SK-N-SH treated with all-trans-retinoic acid at 6 μM for 48 hours (cell line): ENCODE measurements at regions not wholly inside any gene's neighbourhood (a gene's known extent, or its start where the extent isn't known, plus 50 kb on each side); places are given as distances from the start of the nearest gene placed in this dataset.

Experiments used
- ATAC-seq: fragments of 200-7000 bp; cut with Tn5 transposase; 3 replicates; pipeline ENCODE4 v1.9.1; 2020; ENCODE audit warnings: mild to moderate bottlenecking, moderate library complexity
- BACH2 ChIP-seq: fragments of 250-450 bp; sonication (Bioruptor Pico); IDR thresholded peaks from 2 replicates; pipeline ENCODE4 v1.9.0; 2021; ENCODE audit warnings: mild to moderate bottlenecking, borderline replicate concordance
- CSDC2 ChIP-seq: fragments of 250-450 bp; sonication (Bioruptor Pico); IDR thresholded peaks from 2 replicates; pipeline ENCODE4 v1.5.0; 2020; ENCODE audit warnings: mild to moderate bottlenecking, moderate library complexity
- ESRRG ChIP-seq: fragments of 250-450 bp; sonication (Bioruptor Pico); IDR thresholded peaks from 2 replicates; pipeline ENCODE4 v1.6.1; 2021; ENCODE audit warnings: mild to moderate bottlenecking
- GLIS3 ChIP-seq: fragments of 250-450 bp; sonication (Bioruptor Pico); IDR thresholded peaks from 2 replicates; pipeline ENCODE4 v1.5.0; 2020; ENCODE audit warnings: mild to moderate bottlenecking, moderate library complexity
- ISL1 ChIP-seq: fragments of 250-450 bp; sonication (Bioruptor Pico); IDR thresholded peaks from 2 replicates; pipeline ENCODE4 v2.1.2; 2022; ENCODE audit warnings: mild to moderate bottlenecking, moderate library complexity
- OSR1 ChIP-seq: fragments of 250-450 bp; sonication (Bioruptor Pico); IDR thresholded peaks from 2 replicates; pipeline ENCODE4 v1.8.0; 2022; ENCODE audit warnings: moderate library complexity, mild to moderate bottlenecking, inconsistent platforms
- PPARA ChIP-seq: fragments of 250-450 bp; sonication (Bioruptor Pico); IDR thresholded peaks from 2 replicates; pipeline ENCODE4 v1.5.0; 2020; ENCODE audit warnings: mild to moderate bottlenecking, borderline replicate concordance
- RARB ChIP-seq: fragments of 250-450 bp; sonication (Bioruptor Pico); IDR thresholded peaks from 2 replicates; pipeline ENCODE4 v1.8.0; 2021; ENCODE audit warnings: mild to moderate bottlenecking, moderate library complexity
- SNAI2 ChIP-seq: fragments of 250-450 bp; sonication (Bioruptor Pico); IDR thresholded peaks from 2 replicates; pipeline ENCODE4 v1.5.0; 2020; ENCODE audit warnings: mild to moderate bottlenecking, moderate library complexity
- TCF4 ChIP-seq: fragments of 250-450 bp; sonication (Bioruptor Pico); IDR thresholded peaks from 2 replicates; pipeline ENCODE4 v1.8.0; 2021; ENCODE audit warnings: mild to moderate bottlenecking, moderate library complexity, borderline replicate concordance
- TOX ChIP-seq: fragments of 250-450 bp; sonication (Bioruptor Pico); IDR thresholded peaks from 2 replicates; pipeline ENCODE4 v1.8.0; 2021; ENCODE audit warnings: mild to moderate bottlenecking, moderate library complexity, borderline replicate concordance
- ZC3H10 ChIP-seq: fragments of 250-450 bp; sonication (Bioruptor Pico); IDR thresholded peaks from 2 replicates; pipeline ENCODE4 v1.5.1; 2021; ENCODE audit warnings: mild to moderate bottlenecking, moderate library complexity
- ZFP3 ChIP-seq: fragments of 250-450 bp; sonication (Bioruptor Pico); IDR thresholded peaks from 2 replicates; pipeline ENCODE4 v1.5.0; 2020; ENCODE audit warnings: mild to moderate bottlenecking, moderate library complexity
- ZFP30 ChIP-seq: fragments of 450-650 bp; formaldehyde crosslinking; IDR thresholded peaks from 2 replicates; pipeline ENCODE4 v1.5.0; 2022; ENCODE audit warnings: mild to moderate bottlenecking, moderate library complexity
- ZNF565 ChIP-seq: fragments of 450-650 bp; formaldehyde crosslinking; conservative IDR thresholded peaks from 2 replicates; pipeline ENCODE4 v1.5.0; 2020; ENCODE audit warnings: low read depth, mild to moderate bottlenecking, moderate library complexity
- ZNF70 ChIP-seq: fragments of 450-650 bp; formaldehyde crosslinking; IDR thresholded peaks from 2 replicates; pipeline ENCODE4 v1.5.0; 2020; ENCODE audit warnings: mild to moderate bottlenecking, moderate library complexity
- ZNF8 ChIP-seq: fragments of 450-650 bp; formaldehyde crosslinking; IDR thresholded peaks from 2 replicates; pipeline ENCODE4 v1.5.0; 2020; ENCODE audit warnings: mild to moderate bottlenecking, moderate library complexity
- TF ChIP-seq, protein P1 (sequence below): fragments of 250-450 bp; sonication (Bioruptor Pico); IDR thresholded peaks from 2 replicates; pipeline ENCODE4 v1.5.0; 2020; ENCODE audit warnings: mild to moderate bottlenecking, moderate library complexity
- TF ChIP-seq, protein P2 (sequence below): fragments of 250-450 bp; sonication (Bioruptor Pico); IDR thresholded peaks from 2 replicates; pipeline ENCODE4 v1.5.1; 2021; ENCODE audit warnings: mild to moderate bottlenecking, moderate library complexity
- TF ChIP-seq, protein P3 (sequence below): fragments of 250-450 bp; sonication (Bioruptor Pico); IDR thresholded peaks from 2 replicates; pipeline ENCODE4 v1.5.1; 2020; ENCODE audit warnings: low read depth, mild to moderate bottlenecking, moderate library complexity
- TF ChIP-seq, protein P4 (sequence below): fragments of 250-450 bp; sonication (Bioruptor Pico); IDR thresholded peaks from 2 replicates; pipeline ENCODE4 v1.8.0; 2020; ENCODE audit warnings: mild to moderate bottlenecking, moderate library complexity, borderline replicate concordance
- TF ChIP-seq, protein P5 (sequence below): fragments of 250-450 bp; sonication (Bioruptor Pico); IDR thresholded peaks from 2 replicates; pipeline ENCODE4 v1.8.0; 2021; ENCODE audit warnings: low read depth, mild to moderate bottlenecking, moderate library complexity, borderline replicate concordance

DNA sequence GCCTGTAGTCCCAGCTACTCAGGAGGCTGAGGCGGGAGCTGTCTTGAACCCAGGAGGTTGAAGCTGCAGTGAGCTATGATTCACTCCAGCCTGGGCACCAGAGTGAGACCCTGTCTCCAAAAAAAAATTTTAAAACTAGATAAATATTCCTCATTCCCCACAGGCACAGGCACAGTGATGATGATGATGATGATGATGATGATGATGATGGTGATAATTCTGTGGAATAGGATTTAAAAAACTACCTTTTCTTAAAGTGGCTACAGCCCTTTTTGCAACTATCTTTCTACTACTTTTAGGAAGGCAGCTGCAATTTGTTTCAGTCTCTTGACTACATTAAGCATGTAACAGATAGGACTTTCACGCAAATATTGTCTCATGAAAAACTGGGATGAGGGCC lies 76.6 kb upstream of the SCAF8 start (continued):
- TF ChIP-seq, protein P1, sequence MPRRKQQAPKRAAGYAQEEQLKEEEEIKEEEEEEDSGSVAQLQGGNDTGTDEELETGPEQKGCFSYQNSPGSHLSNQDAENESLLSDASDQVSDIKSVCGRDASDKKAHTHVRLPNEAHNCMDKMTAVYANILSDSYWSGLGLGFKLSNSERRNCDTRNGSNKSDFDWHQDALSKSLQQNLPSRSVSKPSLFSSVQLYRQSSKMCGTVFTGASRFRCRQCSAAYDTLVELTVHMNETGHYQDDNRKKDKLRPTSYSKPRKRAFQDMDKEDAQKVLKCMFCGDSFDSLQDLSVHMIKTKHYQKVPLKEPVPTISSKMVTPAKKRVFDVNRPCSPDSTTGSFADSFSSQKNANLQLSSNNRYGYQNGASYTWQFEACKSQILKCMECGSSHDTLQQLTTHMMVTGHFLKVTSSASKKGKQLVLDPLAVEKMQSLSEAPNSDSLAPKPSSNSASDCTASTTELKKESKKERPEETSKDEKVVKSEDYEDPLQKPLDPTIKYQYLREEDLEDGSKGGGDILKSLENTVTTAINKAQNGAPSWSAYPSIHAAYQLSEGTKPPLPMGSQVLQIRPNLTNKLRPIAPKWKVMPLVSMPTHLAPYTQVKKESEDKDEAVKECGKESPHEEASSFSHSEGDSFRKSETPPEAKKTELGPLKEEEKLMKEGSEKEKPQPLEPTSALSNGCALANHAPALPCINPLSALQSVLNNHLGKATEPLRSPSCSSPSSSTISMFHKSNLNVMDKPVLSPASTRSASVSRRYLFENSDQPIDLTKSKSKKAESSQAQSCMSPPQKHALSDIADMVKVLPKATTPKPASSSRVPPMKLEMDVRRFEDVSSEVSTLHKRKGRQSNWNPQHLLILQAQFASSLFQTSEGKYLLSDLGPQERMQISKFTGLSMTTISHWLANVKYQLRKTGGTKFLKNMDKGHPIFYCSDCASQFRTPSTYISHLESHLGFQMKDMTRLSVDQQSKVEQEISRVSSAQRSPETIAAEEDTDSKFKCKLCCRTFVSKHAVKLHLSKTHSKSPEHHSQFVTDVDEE (CRISPR knock-in tag), result no peak
- no peak for TF ChIP-seq TCF4 (CRISPR knock-in tag)
- TF ChIP-seq RARB (CRISPR knock-in tag), result no peak
- TF ChIP-seq ZNF70 (CRISPR knock-in tag), result no peak
- TF ChIP-seq, protein P2, sequence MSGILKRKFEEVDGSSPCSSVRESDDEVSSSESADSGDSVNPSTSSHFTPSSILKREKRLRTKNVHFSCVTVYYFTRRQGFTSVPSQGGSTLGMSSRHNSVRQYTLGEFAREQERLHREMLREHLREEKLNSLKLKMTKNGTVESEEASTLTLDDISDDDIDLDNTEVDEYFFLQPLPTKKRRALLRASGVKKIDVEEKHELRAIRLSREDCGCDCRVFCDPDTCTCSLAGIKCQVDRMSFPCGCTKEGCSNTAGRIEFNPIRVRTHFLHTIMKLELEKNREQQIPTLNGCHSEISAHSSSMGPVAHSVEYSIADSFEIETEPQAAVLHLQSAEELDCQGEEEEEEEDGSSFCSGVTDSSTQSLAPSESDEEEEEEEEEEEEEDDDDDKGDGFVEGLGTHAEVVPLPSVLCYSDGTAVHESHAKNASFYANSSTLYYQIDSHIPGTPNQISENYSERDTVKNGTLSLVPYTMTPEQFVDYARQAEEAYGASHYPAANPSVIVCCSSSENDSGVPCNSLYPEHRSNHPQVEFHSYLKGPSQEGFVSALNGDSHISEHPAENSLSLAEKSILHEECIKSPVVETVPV (CRISPR knock-in tag), result no peak
- no peak for TF ChIP-seq SNAI2 (CRISPR knock-in tag)
- TF ChIP-seq PPARA (CRISPR knock-in tag), result no peak
- TF ChIP-seq ESRRG (CRISPR knock-in tag), result no peak
- TF ChIP-seq OSR1 (CRISPR knock-in tag), result no peak

DNA sequence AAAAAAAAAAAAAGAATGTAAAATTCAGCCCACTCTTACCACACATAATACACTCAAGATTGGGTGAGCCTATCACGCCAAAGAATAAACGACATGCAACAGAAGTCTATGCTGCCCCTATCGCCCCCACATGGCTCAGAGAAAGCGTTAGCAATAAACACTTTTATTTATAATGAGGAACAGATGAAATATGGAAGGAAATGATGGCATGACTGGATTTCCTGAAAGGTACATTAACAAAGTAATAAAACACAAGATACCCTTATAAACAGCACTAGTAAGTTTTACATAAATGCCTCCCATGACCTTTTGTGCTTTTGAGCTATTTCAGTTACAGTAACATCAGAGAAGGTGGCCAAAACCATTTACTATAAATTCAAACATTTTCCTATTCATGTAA lies 71.4 kb upstream of the SCAF8 start:
- ATAC-seq, result no peak
- TF ChIP-seq ZFP3 (CRISPR knock-in tag), result no peak
- no peak for TF ChIP-seq GLIS3
- no peak for TF ChIP-seq SNAI2 (CRISPR knock-in tag)
- TF ChIP-seq, protein P3, sequence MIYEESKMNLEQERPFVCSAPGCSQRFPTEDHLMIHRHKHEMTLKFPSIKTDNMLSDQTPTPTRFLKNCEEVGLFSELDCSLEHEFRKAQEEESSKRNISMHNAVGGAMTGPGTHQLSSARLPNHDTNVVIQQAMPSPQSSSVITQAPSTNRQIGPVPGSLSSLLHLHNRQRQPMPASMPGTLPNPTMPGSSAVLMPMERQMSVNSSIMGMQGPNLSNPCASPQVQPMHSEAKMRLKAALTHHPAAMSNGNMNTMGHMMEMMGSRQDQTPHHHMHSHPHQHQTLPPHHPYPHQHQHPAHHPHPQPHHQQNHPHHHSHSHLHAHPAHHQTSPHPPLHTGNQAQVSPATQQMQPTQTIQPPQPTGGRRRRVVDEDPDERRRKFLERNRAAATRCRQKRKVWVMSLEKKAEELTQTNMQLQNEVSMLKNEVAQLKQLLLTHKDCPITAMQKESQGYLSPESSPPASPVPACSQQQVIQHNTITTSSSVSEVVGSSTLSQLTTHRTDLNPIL, result no peak
- TF ChIP-seq CSDC2, result no peak
- TF ChIP-seq ZNF565, result no peak
- TF ChIP-seq TCF4 (CRISPR knock-in tag), result no peak
- no peak for TF ChIP-seq ISL1 (CRISPR knock-in tag)
- TF ChIP-seq TOX (CRISPR knock-in tag), result no peak
- TF ChIP-seq, protein P1 (CRISPR knock-in tag), result no peak
- no peak for TF ChIP-seq ZC3H10 (CRISPR knock-in tag)
- no peak for TF ChIP-seq ZNF8 (CRISPR knock-in tag)
- no peak for TF ChIP-seq ESRRG (CRISPR knock-in tag)
- TF ChIP-seq, protein P4, sequence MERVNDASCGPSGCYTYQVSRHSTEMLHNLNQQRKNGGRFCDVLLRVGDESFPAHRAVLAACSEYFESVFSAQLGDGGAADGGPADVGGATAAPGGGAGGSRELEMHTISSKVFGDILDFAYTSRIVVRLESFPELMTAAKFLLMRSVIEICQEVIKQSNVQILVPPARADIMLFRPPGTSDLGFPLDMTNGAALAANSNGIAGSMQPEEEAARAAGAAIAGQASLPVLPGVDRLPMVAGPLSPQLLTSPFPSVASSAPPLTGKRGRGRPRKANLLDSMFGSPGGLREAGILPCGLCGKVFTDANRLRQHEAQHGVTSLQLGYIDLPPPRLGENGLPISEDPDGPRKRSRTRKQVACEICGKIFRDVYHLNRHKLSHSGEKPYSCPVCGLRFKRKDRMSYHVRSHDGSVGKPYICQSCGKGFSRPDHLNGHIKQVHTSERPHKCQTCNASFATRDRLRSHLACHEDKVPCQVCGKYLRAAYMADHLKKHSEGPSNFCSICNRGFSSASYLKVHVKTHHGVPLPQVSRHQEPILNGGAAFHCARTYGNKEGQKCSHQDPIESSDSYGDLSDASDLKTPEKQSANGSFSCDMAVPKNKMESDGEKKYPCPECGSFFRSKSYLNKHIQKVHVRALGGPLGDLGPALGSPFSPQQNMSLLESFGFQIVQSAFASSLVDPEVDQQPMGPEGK, result no peak
- TF ChIP-seq RARB (CRISPR knock-in tag), result no peak

DNA sequence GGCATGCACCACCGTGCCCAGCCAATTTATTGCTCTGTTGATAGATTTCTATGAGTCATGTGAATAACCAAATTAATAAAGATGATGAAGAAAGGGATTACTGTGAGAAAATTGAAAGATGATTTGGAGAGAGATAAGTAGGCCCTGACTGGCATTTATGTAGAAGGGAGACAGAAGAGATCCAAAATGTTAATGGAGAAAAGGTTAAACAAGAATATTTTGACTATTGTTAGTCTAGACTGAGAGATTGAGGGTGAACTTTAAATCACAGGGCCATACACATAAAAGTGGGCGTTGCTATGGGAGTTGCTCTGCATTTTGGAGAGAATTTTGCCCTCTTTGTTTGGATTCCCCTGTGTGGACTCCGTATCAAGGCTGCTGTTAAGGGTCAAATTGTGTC lies 68.9 kb upstream of the SCAF8 start:
- no peak for TF ChIP-seq ZFP30 (CRISPR knock-in tag)
- TF ChIP-seq OSR1 (CRISPR knock-in tag), result no peak
- no peak for TF ChIP-seq ESRRG (CRISPR knock-in tag)
- TF ChIP-seq, protein P4, result no peak
- TF ChIP-seq, protein P5, sequence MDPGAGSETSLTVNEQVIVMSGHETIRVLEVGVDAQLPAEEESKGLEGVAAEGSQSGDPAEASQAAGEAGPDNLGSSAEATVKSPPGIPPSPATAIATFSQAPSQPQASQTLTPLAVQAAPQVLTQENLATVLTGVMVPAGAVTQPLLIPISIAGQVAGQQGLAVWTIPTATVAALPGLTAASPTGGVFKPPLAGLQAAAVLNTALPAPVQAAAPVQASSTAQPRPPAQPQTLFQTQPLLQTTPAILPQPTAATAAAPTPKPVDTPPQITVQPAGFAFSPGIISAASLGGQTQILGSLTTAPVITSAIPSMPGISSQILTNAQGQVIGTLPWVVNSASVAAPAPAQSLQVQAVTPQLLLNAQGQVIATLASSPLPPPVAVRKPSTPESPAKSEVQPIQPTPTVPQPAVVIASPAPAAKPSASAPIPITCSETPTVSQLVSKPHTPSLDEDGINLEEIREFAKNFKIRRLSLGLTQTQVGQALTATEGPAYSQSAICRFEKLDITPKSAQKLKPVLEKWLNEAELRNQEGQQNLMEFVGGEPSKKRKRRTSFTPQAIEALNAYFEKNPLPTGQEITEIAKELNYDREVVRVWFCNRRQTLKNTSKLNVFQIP, result no peak
- no peak for TF ChIP-seq ZNF70 (CRISPR knock-in tag)
- TF ChIP-seq, protein P3, result no peak
- no peak for TF ChIP-seq TOX (CRISPR knock-in tag)
- TF ChIP-seq BACH2 (CRISPR knock-in tag), result no peak
- ATAC-seq, result no peak
